Prostate gland (tissue), 2 donors: ENCODE measurements at regions not wholly inside any gene's neighbourhood (a gene's known extent, or its start where the extent isn't known, plus 50 kb on each side); places are given as distances from the start of the nearest gene placed in this dataset.
"Not testable (repeated sequence)": the region's sequence is repeated elsewhere in the genome, so short reads cannot be mapped to it uniquely, and the experiment has no call there.

Experiments used
- DNase-seq: peaks from one replicate; pipeline ENCODE4 v3.0.0-alpha.2; 2019; ENCODE audit warnings: low spot score
- H3K27ac ChIP-seq, 2 donors: fragments of 200-600 bp; sonication (generic); 2 replicates each; pipeline ENCODE4 v1.5.1; 2017 to 2019
- H3K27me3 ChIP-seq: fragments of 200-600 bp; sonication (generic); replicated peaks from 2 replicates; pipeline ENCODE4 v1.5.1; 2019; ENCODE audit not compliant: insufficient read depth
- H3K36me3 ChIP-seq, 2 donors: fragments of 200-600 bp; sonication (generic); 1 replicate in 1 of 2; 2 replicates in 1 of 2; pipeline versions ENCODE4 v1.5.1 to v1.8.1; 2017 to 2019
- H3K4me1 ChIP-seq: fragments of 200-600 bp; sonication (generic); replicated peaks from 2 replicates; pipeline ENCODE4 v1.5.1; 2019
- H3K4me3 ChIP-seq, 2 donors: fragments of 200-600 bp; sonication (generic); 2 replicates each; pipeline ENCODE4 v1.5.1; 2017 to 2019
- H3K9me3 ChIP-seq: fragments of 200-600 bp; sonication (generic); 2 replicates; pipeline ENCODE4 v1.5.1; 2017
- CTCF ChIP-seq, 4 experiments: fragments of 200-600 bp in 2 of 4; fragments of 450-650 bp in 2 of 4; sonication (generic) in 2 of 4; IDR thresholded peaks; 1 replicate in 3 of 4; 2 replicates in 1 of 4; pipeline ENCODE4 v1.5.1; 2016 to 2019; ENCODE audit warnings: antibody characterized with exemption in 4 of 4, mild to moderate bottlenecking in 2 of 4, moderate library complexity in 2 of 4
- POLR2A ChIP-seq: fragments of 450-650 bp; IDR thresholded peaks from one replicate; pipeline ENCODE4 v1.6.1; 2016; ENCODE audit warnings: antibody characterized with exemption, mild to moderate bottlenecking
- POLR2AphosphoS5 ChIP-seq: sonication (generic); formaldehyde crosslinking; IDR thresholded peaks from one replicate; pipeline ENCODE4 v1.6.1; 2017; ENCODE audit warnings: antibody characterized with exemption
- WGBS: methylation state at CpG from one replicate; pipeline ENCODE4 v1.1.5; 2018; 5-methylcytosine and 5-hydroxymethylcytosine counted together
- intact Hi-C: fragments of 100-400 bp; cut with DNase I; formaldehyde crosslinking; loops from one replicate; pipeline ENCODE4 v1.14.2; 2022

- H3K9me3 ChIP-seq: no peaks in the 10 kb centered on the region
- H3K4me1 ChIP-seq: no peaks in the 10 kb centered on the region
- H3K27me3 ChIP-seq: no peaks in the 10 kb centered on the region
- no peak for DNase-seq
- intact Hi-C loops: no loop called here
- no peak overlapping the region for H3K27ac ChIP-seq
- no peaks in the 10 kb centered on the region for H3K36me3 ChIP-seq
- TF ChIP-seq POLR2AphosphoS5: no peak
- no peak for TF ChIP-seq POLR2A
- no peak for TF ChIP-seq CTCF (IDR thresholded peaks at IDR 0.05)
- no peak overlapping the region for H3K4me3 ChIP-seq
- WGBS: 37% methylated on average over 2 of the region's 2 CpGs
Observed at GRCh38 chr17:52604105-52604504, 445.6 kb upstream of the CA10 start.

- H3K27me3 ChIP-seq, H3K27ac ChIP-seq, intact Hi-C loops, H3K4me3 ChIP-seq, H3K4me1 ChIP-seq, H3K36me3 ChIP-seq, H3K9me3 ChIP-seq: not testable (repeated sequence)
- DNase-seq: peak; percentile 9
- TF ChIP-seq CTCF (IDR thresholded peaks at IDR 0.05): peak in 1 of 4 experiments; percentile 36
- 55% methylated on average over 11 of the region's 11 CpGs for WGBS
Observed at GRCh38 chr17:52597452-52598215, 439.1 kb upstream of the CA10 start.

DNA sequence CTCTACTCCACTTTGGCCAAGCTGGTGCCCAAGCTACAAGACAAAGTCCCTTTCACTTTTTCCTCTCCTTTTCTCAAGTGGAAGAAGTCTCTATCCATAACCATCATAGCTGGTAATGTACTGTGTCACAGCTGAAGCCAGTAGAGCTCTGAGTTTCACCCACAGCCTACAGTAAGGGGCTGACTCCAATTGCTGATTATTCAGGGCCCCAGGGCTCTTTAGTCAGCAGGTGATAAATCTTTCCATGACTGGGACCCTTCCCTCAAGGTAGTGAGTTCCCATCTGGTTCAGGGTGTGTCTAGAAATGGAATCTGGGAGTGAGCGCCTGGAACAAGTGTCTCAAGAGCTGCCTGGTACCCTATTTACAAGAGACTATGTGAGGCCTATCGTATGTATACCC is 436.0 kb upstream of the CA10 start:
- intact Hi-C loops: no loop called here
- DNase-seq: no peak
- TF ChIP-seq CTCF (IDR thresholded peaks at IDR 0.05): no peak
- TF ChIP-seq POLR2AphosphoS5: no peak
- TF ChIP-seq POLR2A: no peak
- no peaks in the 10 kb centered on the region for H3K4me1 ChIP-seq
- no peaks in the 10 kb centered on the region for H3K36me3 ChIP-seq
- no peak overlapping the region for H3K27ac ChIP-seq
- H3K27me3 ChIP-seq: no peaks in the 10 kb centered on the region
- WGBS: 95% methylated on average over 2 of the region's 2 CpGs
- H3K9me3 ChIP-seq: no peaks in the 10 kb centered on the region
- H3K4me3 ChIP-seq: no peak overlapping the region

- Histone ChIP-seq H3K27ac (no peak overlapping the region), H3K4me3 (no peak overlapping the region), H3K9me3 (no peaks in the 10 kb centered on the region), H3K4me1 (no peaks in the 10 kb centered on the region), H3K27me3 (no peaks in the 10 kb centered on the region), H3K36me3 (no peaks in the 10 kb centered on the region)
- TF ChIP-seq POLR2AphosphoS5 (no peak), CTCF (IDR thresholded peaks at IDR 0.05) (no peak), POLR2A (no peak)
- intact Hi-C loops: no loop called here
- WGBS: 58% methylated on average over 1 of the region's 1 CpG
- DNase-seq: no peak
Observed at GRCh38 chr17:52546990-52547389, 388.5 kb upstream of the CA10 start.

DNA sequence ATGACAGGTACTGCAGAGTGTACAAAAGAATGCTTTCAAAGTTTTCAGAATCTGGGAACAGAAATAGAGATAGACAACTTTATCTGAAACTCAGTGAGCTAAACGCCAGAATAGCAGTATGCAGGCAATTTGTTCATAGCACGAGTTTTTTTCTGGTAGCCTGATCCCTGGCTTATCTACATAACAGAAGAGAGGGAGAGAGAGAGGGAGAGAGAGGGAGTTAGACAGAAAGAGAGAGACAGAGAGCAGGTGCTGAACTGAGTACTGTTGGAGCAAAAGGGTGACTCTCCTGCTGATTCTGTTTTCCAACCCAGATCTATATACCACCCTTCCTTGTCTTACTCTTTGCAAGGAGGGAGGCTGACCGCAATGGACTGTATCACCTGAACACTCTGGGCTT is 388.0 kb upstream of the CA10 start:
- no peak overlapping the region for H3K27ac ChIP-seq
- DNase-seq: no peak
- H3K9me3 ChIP-seq: no peaks in the 10 kb centered on the region
- H3K4me1 ChIP-seq: no peaks in the 10 kb centered on the region
- TF ChIP-seq POLR2AphosphoS5 (no peak), CTCF (IDR thresholded peaks at IDR 0.05) (no peak)
- H3K27me3 ChIP-seq: no peaks in the 10 kb centered on the region
- intact Hi-C loops: no loop called here
- 41% methylated on average over 3 of the region's 3 CpGs for WGBS
- H3K4me3 ChIP-seq: no peak overlapping the region
- no peaks in the 10 kb centered on the region for H3K36me3 ChIP-seq
